ENCODE measurements at regions not wholly inside any gene's neighbourhood (a gene's known extent, or its start where the extent isn't known, plus 50 kb on each side); places are given as distances from the start of the nearest gene placed in this dataset.

DNA sequence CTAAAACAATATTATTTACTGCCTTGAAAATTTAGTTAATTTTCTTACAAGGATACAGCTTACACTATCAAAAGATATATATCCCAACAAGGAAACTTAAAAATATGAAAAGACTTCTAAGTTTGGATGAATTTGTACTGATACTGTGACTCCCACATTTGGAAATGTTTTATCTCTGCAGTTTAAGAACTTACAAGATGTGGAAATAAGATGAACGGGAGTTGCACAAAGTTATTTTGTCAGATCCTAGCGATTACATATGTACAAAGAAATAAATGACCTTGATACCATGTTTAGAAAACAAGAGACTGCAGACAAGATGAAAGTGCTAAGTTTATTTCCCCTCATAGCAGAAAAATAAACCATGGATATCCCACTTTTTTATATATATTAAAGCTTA lies 103.7 kb upstream of the TMEM106B start (continued):
- TF ChIP-seq, protein P1, sequence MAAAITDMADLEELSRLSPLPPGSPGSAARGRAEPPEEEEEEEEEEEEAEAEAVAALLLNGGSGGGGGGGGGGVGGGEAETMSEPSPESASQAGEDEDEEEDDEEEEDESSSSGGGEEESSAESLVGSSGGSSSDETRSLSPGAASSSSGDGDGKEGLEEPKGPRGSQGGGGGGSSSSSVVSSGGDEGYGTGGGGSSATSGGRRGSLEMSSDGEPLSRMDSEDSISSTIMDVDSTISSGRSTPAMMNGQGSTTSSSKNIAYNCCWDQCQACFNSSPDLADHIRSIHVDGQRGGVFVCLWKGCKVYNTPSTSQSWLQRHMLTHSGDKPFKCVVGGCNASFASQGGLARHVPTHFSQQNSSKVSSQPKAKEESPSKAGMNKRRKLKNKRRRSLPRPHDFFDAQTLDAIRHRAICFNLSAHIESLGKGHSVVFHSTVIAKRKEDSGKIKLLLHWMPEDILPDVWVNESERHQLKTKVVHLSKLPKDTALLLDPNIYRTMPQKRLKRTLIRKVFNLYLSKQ (tag by site-specific recombination; IDR thresholded peaks at IDR 0.05; ENCODE audit: borderline replicate concordance): no peak
- no peak for TF ChIP-seq SCRT1 (tag by site-specific recombination; IDR thresholded peaks at IDR 0.05; ENCODE audit: borderline replicate concordance)
- no peak for TF ChIP-seq ZNF280C (tag by site-specific recombination; IDR thresholded peaks at IDR 0.05)
- no peak for TF ChIP-seq ZNF211 (tag by site-specific recombination; IDR thresholded peaks at IDR 0.05; ENCODE audit: low read depth)
- TF ChIP-seq KLF9 (tag by site-specific recombination; IDR thresholded peaks at IDR 0.05; ENCODE audit: low read depth): no peak

DNA sequence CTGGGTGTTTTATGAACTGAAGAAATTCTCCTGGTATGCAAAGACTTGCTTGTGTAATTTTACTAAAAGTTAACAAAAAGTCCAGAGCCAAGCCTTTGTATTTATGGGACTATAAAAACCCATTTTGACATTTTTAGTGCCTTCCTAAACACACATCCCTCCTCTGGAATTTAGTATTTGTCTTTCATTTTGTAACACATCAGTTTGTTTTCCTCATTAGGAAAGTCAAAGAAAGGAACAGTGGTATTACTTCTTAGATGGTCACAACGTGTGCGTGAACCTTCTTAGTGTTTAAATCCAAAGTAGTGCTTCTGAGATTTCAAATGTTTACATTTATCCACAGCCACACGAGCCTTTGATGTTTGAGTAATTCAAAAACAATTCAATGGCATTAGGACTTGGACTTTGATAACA lies 103.2 kb upstream of the TMEM106B start:
- H3K4me3 ChIP-seq (ENCODE audit: low read depth, low read length): no peak overlapping the region
- TF ChIP-seq ZNF157 (tag by site-specific recombination; IDR thresholded peaks at IDR 0.05): no peak
- no peak for TF ChIP-seq ZXDB (tag by site-specific recombination; IDR thresholded peaks at IDR 0.05)
- TF ChIP-seq, protein P2, sequence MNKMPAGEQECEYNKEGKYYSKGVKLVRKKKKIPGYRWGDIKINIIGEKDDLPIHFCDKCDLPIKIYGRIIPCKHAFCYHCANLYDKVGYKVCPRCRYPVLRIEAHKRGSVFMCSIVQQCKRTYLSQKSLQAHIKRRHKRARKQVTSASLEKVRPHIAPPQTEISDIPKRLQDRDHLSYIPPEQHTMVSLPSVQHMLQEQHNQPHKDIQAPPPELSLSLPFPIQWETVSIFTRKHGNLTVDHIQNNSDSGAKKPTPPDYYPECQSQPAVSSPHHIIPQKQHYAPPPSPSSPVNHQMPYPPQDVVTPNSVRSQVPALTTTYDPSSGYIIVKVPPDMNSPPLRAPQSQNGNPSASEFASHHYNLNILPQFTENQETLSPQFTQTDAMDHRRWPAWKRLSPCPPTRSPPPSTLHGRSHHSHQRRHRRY (tag by site-specific recombination; IDR thresholded peaks at IDR 0.05): no peak
- TF ChIP-seq OVOL3 (tag by site-specific recombination; IDR thresholded peaks at IDR 0.05): no peak
- TF ChIP-seq ZNF362 (tag by site-specific recombination; IDR thresholded peaks at IDR 0.05): no peak
- no peak for TF ChIP-seq GLIS2 (tag by site-specific recombination; IDR thresholded peaks at IDR 0.05)
- TF ChIP-seq ZNF664 (tag by site-specific recombination; IDR thresholded peaks at IDR 0.05): no peak
- no peak for TF ChIP-seq ZBTB17 (tag by site-specific recombination; IDR thresholded peaks at IDR 0.05)
- TF ChIP-seq ZNF48 (tag by site-specific recombination; IDR thresholded peaks at IDR 0.05): no peak
- ChIA-PET CTCF (no interaction called here), POLR2A (no interaction called here)
- H3K27ac ChIP-seq (ENCODE audit: extremely low read depth, low read depth, low read length): no peak overlapping the region
- H3K9me3 ChIP-seq (ENCODE audit: control insufficient read depth, insufficient read depth, low read depth, low read length): no peaks in the 10 kb centered on the region
- H3K36me3 ChIP-seq (ENCODE audit: control insufficient read depth in 2 of 2, insufficient read depth in 1 of 2, low read length in 2 of 2): no peaks in the 10 kb centered on the region
- H3K4me1 ChIP-seq (ENCODE audit: control insufficient read depth, insufficient read depth, low read length): no peaks in the 10 kb centered on the region

- ChIA-PET POLR2A (no interaction called here), CTCF (interaction anchor here (0.7 kb wide), 1 partner anchor 22 kb away, joined by 3 read pairs; no protein-coding TSS in a partner anchor)
- H3K4me1 ChIP-seq (ENCODE audit: control insufficient read depth, insufficient read depth, low read length): no peaks in the 10 kb centered on the region
- H3K9me3 ChIP-seq (ENCODE audit: control insufficient read depth, insufficient read depth, low read depth, low read length): no peaks in the 10 kb centered on the region
- no peak overlapping the region for H3K4me3 ChIP-seq (ENCODE audit: low read depth, low read length)
- no peaks in the 10 kb centered on the region for H3K36me3 ChIP-seq (ENCODE audit: control insufficient read depth in 2 of 2, insufficient read depth in 1 of 2, low read length in 2 of 2)
- no peak overlapping the region for H3K27ac ChIP-seq (ENCODE audit: extremely low read depth, low read depth, low read length)
- TF ChIP-seq YY2 (tag by site-specific recombination; IDR thresholded peaks at IDR 0.05) (no peak), ZNF133 (tag by site-specific recombination; IDR thresholded peaks at IDR 0.05) (no peak), ZNF239 (tag by site-specific recombination; IDR thresholded peaks at IDR 0.05) (no peak), ZNF211 (tag by site-specific recombination; IDR thresholded peaks at IDR 0.05; ENCODE audit: low read depth) (no peak), EGR2 (tag by site-specific recombination; IDR thresholded peaks at IDR 0.05; ENCODE audit: low read depth) (no peak), ZNF580 (tag by site-specific recombination; IDR thresholded peaks at IDR 0.05) (no peak), SP2 (tag by site-specific recombination; IDR thresholded peaks at IDR 0.05) (no peak), ZNF660 (tag by site-specific recombination; IDR thresholded peaks at IDR 0.05) (no peak), ZNF138 (tag by site-specific recombination; IDR thresholded peaks at IDR 0.05; ENCODE audit: borderline replicate concordance) (no peak), YY1 (tag by site-specific recombination; IDR thresholded peaks at IDR 0.05) (no peak)
These were observed 100.7 kb upstream of the TMEM106B start for GRCh38 chr7:12110425-12110824.

All from HEK293 (cell line).